Gastroesophageal sphincter (tissue), 4 donors: ENCODE measurements at regions not wholly inside any gene's neighbourhood (a gene's known extent, or its start where the extent isn't known, plus 50 kb on each side); places are given as distances from the start of the nearest gene placed in this dataset.

Experiments used
- ATAC-seq: fragments of 150-250 bp; one replicate; pipeline ENCODE4 v1.9.1; 2016; ENCODE audit warnings: mild to moderate bottlenecking, moderate library complexity
- H3K27ac ChIP-seq, 4 donors: fragments of 200-600 bp; sonication (generic) in 3 of 4; 1 replicate in 3 of 4; 2 replicates in 1 of 4; pipeline ENCODE4 v1.5.1; 2016 to 2019
- H3K27me3 ChIP-seq: fragments of 200-600 bp; sonication (generic); one replicate; pipeline ENCODE4 v1.5.1; 2019
- H3K36me3 ChIP-seq, 2 donors: fragments of 200-600 bp; sonication (generic); one replicate each; pipeline ENCODE4 v1.5.1; 2019; ENCODE audit warnings: control low read depth in 1 of 2
- H3K4me1 ChIP-seq, 3 donors: fragments of 200-600 bp; sonication (generic); 1 replicate in 2 of 3; 2 replicates in 1 of 3; pipeline ENCODE4 v1.5.1; 2016 to 2019; ENCODE audit warnings: control low read depth in 2 of 3
- H3K4me3 ChIP-seq, 2 donors: fragments of 200-600 bp; sonication (generic); one replicate each; pipeline ENCODE4 v1.5.1; 2019; ENCODE audit warnings: mild to moderate bottlenecking in 1 of 2, moderate library complexity in 1 of 2
- H3K9me3 ChIP-seq, 3 donors: fragments of 200-600 bp; sonication (generic); one replicate each; pipeline ENCODE4 v1.5.1; 2017 to 2019; ENCODE audit warnings: control low read depth in 2 of 3
- CTCF ChIP-seq, 4 experiments: fragments of 200-600 bp in 2 of 4; fragments of 450-650 bp in 2 of 4; sonication (generic) in 1 of 4; IDR thresholded peaks; one replicate each; pipeline ENCODE4 v1.5.1; 2017 to 2019; ENCODE audit warnings: antibody characterized with exemption in 4 of 4, mild to moderate bottlenecking in 2 of 4, moderate library complexity in 2 of 4
- EP300 ChIP-seq: sonication (generic); formaldehyde crosslinking; IDR thresholded peaks from one replicate; pipeline ENCODE4 v1.6.1; 2017; ENCODE audit warnings: antibody characterized with exemption, mild to moderate bottlenecking
- POLR2A ChIP-seq, 2 donors: fragments of 450-650 bp; IDR thresholded peaks; one replicate each; pipeline ENCODE4 v1.6.1; 2017; ENCODE audit warnings: antibody characterized with exemption in 2 of 2, mild to moderate bottlenecking in 2 of 2, moderate library complexity in 1 of 2
- POLR2AphosphoS5 ChIP-seq: sonication (generic); formaldehyde crosslinking; IDR thresholded peaks from one replicate; pipeline ENCODE4 v1.6.1; 2017; ENCODE audit warnings: antibody characterized with exemption
- WGBS, 2 donors: methylation state at CpG; one replicate each; pipeline ENCODE4 v1.1.5; 2018; ENCODE audit warnings: low coverage in 1 of 2; 5-methylcytosine and 5-hydroxymethylcytosine counted together

- 92 to 100% methylated on average over 2 of the region's 2 CpGs for WGBS, 2 donors
- no peak for TF ChIP-seq POLR2A (IDR thresholded peaks at IDR 0.05)
- H3K4me3 ChIP-seq, result no peak overlapping the region
- H3K36me3 ChIP-seq, result no peaks in the 10 kb centered on the region
- H3K27me3 ChIP-seq, result no peaks in the 10 kb centered on the region
- H3K9me3 ChIP-seq, result no peaks in the 10 kb centered on the region
- H3K4me1 ChIP-seq, result peaks cover 0 to 9% (median 0%) of the 10 kb centered on the region in 3 donors
- no peak overlapping the region for H3K27ac ChIP-seq
- ATAC-seq, result no peak
Measured at GRCh38 chr15:96390986-96391385, 60.5 kb downstream of the NR2F2 start.

- no peaks in the 10 kb centered on the region for H3K36me3 ChIP-seq
- H3K4me1 ChIP-seq, result peaks cover 0 to 9% (median 0%) of the 10 kb centered on the region in 3 donors
- H3K9me3 ChIP-seq, result no peaks in the 10 kb centered on the region
- no peaks in the 10 kb centered on the region for H3K27me3 ChIP-seq
- no peak overlapping the region for H3K27ac ChIP-seq
- H3K4me3 ChIP-seq, result no peak overlapping the region
- WGBS, 2 donors, result 66 to 68% methylated on average over 10 of the region's 10 CpGs
- TF ChIP-seq EP300, result no peak
- TF ChIP-seq POLR2AphosphoS5, result no peak
- TF ChIP-seq CTCF (IDR thresholded peaks at IDR 0.05), result no peak
- TF ChIP-seq POLR2A (IDR thresholded peaks at IDR 0.05), result no peak
- ATAC-seq, result no peak
Measured at GRCh38 chr15:96392380-96393208, 62.1 kb downstream of the NR2F2 start.

- Histone ChIP-seq H3K9me3 (no peaks in the 10 kb centered on the region), H3K4me1 (peaks cover 0 to 9% (median 0%) of the 10 kb centered on the region in 3 donors), H3K27me3 (no peaks in the 10 kb centered on the region), H3K36me3 (no peaks in the 10 kb centered on the region), H3K27ac (no peak overlapping the region), H3K4me3 (no peak overlapping the region)
- no peak for TF ChIP-seq EP300
- no peak for TF ChIP-seq POLR2AphosphoS5
- no peak for TF ChIP-seq POLR2A (IDR thresholded peaks at IDR 0.05)
- no peak for TF ChIP-seq CTCF (IDR thresholded peaks at IDR 0.05)
- WGBS, 2 donors, result 60 to 100% methylated on average over 2 of the region's 2 CpGs
- no peak for ATAC-seq
Measured at GRCh38 chr15:96393209-96393513, 62.7 kb downstream of the NR2F2 start.

- Histone ChIP-seq H3K9me3 (no peaks in the 10 kb centered on the region), H3K4me3 (no peak overlapping the region), H3K4me1 (peaks cover 0 to 9% (median 0%) of the 10 kb centered on the region in 3 donors), H3K27me3 (no peaks in the 10 kb centered on the region), H3K36me3 (no peaks in the 10 kb centered on the region), H3K27ac (no peak overlapping the region)
- TF ChIP-seq POLR2AphosphoS5 (no peak), EP300 (no peak), POLR2A (IDR thresholded peaks at IDR 0.05) (no peak)
- WGBS, 2 donors, result 39 to 72% methylated on average over 3 of the region's 3 CpGs
- no peak for ATAC-seq
Measured at GRCh38 chr15:96395687-96396086, 65.2 kb downstream of the NR2F2 start.

GRCh38 chr15:96398776-96399175 lies 68.3 kb downstream of the NR2F2 start:
- TF ChIP-seq POLR2AphosphoS5 (no peak), EP300 (no peak), CTCF (IDR thresholded peaks at IDR 0.05) (no peak), POLR2A (IDR thresholded peaks at IDR 0.05) (no peak)
- WGBS, 2 donors, result 75 to 100% methylated on average over 1 of the region's 1 CpG

GRCh38 chr15:96402403-96402802 lies 71.9 kb downstream of the NR2F2 start:
- H3K4me1 ChIP-seq, result no peaks in the 10 kb centered on the region
- H3K4me3 ChIP-seq, result no peak overlapping the region
- H3K9me3 ChIP-seq, result no peaks in the 10 kb centered on the region
- no peak for ATAC-seq
- TF ChIP-seq CTCF (IDR thresholded peaks at IDR 0.05) (no peak), POLR2AphosphoS5 (no peak), POLR2A (IDR thresholded peaks at IDR 0.05) (no peak), EP300 (no peak)
- H3K27me3 ChIP-seq, result peaks cover 8% of the 10 kb centered on the region
- no peak overlapping the region for H3K27ac ChIP-seq
- WGBS, 2 donors, result 63% methylated on average over 3 of the region's 3 CpGs; no CpG with 5 or more reads in 1 of the 2 donors
- H3K36me3 ChIP-seq, result no peaks in the 10 kb centered on the region

More at GRCh38 chr15:96398776-96399175, 68.3 kb downstream of the NR2F2 start:
- H3K4me3 ChIP-seq, result no peak overlapping the region
- H3K27me3 ChIP-seq, result no peaks in the 10 kb centered on the region
- H3K4me1 ChIP-seq, result no peaks in the 10 kb centered on the region
- H3K27ac ChIP-seq, result no peak overlapping the region
- no peak for ATAC-seq
- no peaks in the 10 kb centered on the region for H3K9me3 ChIP-seq
- no peaks in the 10 kb centered on the region for H3K36me3 ChIP-seq
